GM18858 (cell line): ENCODE measurements at regions not wholly inside any gene's neighbourhood (a gene's known extent, or its start where the extent isn't known, plus 50 kb on each side); places are given as distances from the start of the nearest gene placed in this dataset.

Source experiments
- ATAC-seq: cut with Tn5 transposase; IDR thresholded peaks from one replicate; pipeline ENCODE4 v1.9.1; 2021; ENCODE audit not compliant: unreplicated experiment

GRCh38 chr5:17161662-17162061, 55.8 kb upstream of the BASP1 start:
- no peak for ATAC-seq

GRCh38 chr5:17163221-17163620, 54.2 kb upstream of the BASP1 start:
- no peak for ATAC-seq

GRCh38 chr5:17167171-17167891, 50.1 kb upstream of the BASP1 start:
- ATAC-seq: no peak
